ENCODE measurements at regions not wholly inside any gene's neighbourhood (a gene's known extent, or its start where the extent isn't known, plus 50 kb on each side); places are given as distances from the start of the nearest gene placed in this dataset.

DNA sequence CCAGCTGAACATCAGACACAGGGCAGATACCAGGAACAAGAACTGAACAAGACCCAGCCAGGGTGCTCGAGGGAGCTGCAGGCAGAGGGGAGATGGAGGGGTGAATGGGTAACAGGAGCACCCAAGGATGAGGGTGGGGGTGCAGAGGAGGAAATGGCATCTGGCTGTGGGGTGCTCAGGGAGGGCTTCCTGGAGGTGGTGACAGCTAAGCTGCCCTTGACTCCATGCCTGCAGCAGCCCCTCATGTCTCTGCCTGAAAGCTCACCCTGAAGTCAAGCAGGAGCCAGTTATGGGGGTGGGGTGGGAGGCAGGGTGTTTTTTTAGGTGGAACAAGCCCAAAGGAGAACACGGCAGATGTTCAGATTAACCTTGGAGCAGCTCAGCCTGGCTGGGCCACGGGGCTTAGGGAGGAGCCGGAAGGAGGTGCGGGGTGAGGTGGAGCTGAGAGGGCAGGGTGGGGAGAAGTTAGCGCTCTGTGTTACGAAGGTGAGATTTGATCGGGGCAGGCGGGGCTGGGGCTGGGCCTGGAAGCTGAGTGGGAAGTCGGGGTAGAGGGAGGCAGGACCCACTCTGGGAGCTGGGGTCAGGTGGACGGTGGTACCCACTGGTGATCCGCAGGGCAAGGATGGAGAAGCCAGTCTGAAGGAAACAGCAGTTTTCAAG, 143.0 kb downstream of the ENGASE start:
- TF ChIP-seq RAD21 (IDR thresholded peaks at IDR 0.05; ENCODE audit: low read depth) (no peak), EP300 (IDR thresholded peaks at IDR 0.05; ENCODE audit: borderline replicate concordance) (no peak), TAF1 (IDR thresholded peaks at IDR 0.05; ENCODE audit: low read depth) (no peak), YY1 (IDR thresholded peaks at IDR 0.05; ENCODE audit: low read depth) (no peak), CEBPB (IDR thresholded peaks at IDR 0.05) (no peak), CREB1 (IDR thresholded peaks at IDR 0.05; ENCODE audit: low read depth) (no peak), TEAD4 (IDR thresholded peaks at IDR 0.05) (no peak)
- TF ChIP-seq, protein P1, sequence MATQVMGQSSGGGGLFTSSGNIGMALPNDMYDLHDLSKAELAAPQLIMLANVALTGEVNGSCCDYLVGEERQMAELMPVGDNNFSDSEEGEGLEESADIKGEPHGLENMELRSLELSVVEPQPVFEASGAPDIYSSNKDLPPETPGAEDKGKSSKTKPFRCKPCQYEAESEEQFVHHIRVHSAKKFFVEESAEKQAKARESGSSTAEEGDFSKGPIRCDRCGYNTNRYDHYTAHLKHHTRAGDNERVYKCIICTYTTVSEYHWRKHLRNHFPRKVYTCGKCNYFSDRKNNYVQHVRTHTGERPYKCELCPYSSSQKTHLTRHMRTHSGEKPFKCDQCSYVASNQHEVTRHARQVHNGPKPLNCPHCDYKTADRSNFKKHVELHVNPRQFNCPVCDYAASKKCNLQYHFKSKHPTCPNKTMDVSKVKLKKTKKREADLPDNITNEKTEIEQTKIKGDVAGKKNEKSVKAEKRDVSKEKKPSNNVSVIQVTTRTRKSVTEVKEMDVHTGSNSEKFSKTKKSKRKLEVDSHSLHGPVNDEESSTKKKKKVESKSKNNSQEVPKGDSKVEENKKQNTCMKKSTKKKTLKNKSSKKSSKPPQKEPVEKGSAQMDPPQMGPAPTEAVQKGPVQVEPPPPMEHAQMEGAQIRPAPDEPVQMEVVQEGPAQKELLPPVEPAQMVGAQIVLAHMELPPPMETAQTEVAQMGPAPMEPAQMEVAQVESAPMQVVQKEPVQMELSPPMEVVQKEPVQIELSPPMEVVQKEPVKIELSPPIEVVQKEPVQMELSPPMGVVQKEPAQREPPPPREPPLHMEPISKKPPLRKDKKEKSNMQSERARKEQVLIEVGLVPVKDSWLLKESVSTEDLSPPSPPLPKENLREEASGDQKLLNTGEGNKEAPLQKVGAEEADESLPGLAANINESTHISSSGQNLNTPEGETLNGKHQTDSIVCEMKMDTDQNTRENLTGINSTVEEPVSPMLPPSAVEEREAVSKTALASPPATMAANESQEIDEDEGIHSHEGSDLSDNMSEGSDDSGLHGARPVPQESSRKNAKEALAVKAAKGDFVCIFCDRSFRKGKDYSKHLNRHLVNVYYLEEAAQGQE (IDR thresholded peaks at IDR 0.05; ENCODE audit: low read depth): no peak
- TF ChIP-seq, protein P2, sequence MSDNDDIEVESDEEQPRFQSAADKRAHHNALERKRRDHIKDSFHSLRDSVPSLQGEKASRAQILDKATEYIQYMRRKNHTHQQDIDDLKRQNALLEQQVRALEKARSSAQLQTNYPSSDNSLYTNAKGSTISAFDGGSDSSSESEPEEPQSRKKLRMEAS (IDR thresholded peaks at IDR 0.05): no peak
